Ishikawa (cell line): ENCODE measurements at regions not wholly inside any gene's neighbourhood (a gene's known extent, or its start where the extent isn't known, plus 50 kb on each side); places are given as distances from the start of the nearest gene placed in this dataset.

Experiments used
- FOXM1 ChIP-seq: IDR thresholded peaks from 2 replicates; pipeline ENCODE4 v1.6.1; 2012; ENCODE audit warnings: low read depth, borderline replicate concordance
- RAD21 ChIP-seq: IDR thresholded peaks from 2 replicates; pipeline ENCODE4 v1.6.1; 2012; ENCODE audit warnings: low read depth
- REST ChIP-seq: IDR thresholded peaks from 2 replicates; pipeline ENCODE4 v1.6.1; 2012; ENCODE audit warnings: low read depth, mild to moderate bottlenecking
- TEAD4 ChIP-seq: IDR thresholded peaks from 2 replicates; pipeline ENCODE4 v1.6.1; 2012
- YY1 ChIP-seq: IDR thresholded peaks from 2 replicates; pipeline ENCODE4 v1.6.1; 2012; ENCODE audit warnings: low read depth

- TF ChIP-seq RAD21 (no peak), YY1 (no peak), FOXM1 (no peak), REST (no peak), TEAD4 (no peak)
Measured at GRCh38 chr18:77478646-77479442, 229.2 kb downstream of the GALR1 start.
